Tibial artery (tissue), 4 donors: ENCODE measurements at regions not wholly inside any gene's neighbourhood (a gene's known extent, or its start where the extent isn't known, plus 50 kb on each side); places are given as distances from the start of the nearest gene placed in this dataset.

ENCODE experiments used
- DNase-seq, 2 donors: peaks; one replicate each; pipeline ENCODE4 v3.0.0-alpha.2; 2019
- H3K27ac ChIP-seq, 2 donors: fragments of 200-600 bp; sonication (generic) in 1 of 2; 1 replicate in 1 of 2; 2 replicates in 1 of 2; pipeline ENCODE4 v1.5.1; 2018 to 2019; ENCODE audit warnings: mild to moderate bottlenecking in 1 of 2
- H3K27me3 ChIP-seq, 2 donors: fragments of 200-600 bp; sonication (generic) in 1 of 2; one replicate each; pipeline versions ENCODE4 v1.5.1 to v1.6.0; 2016 to 2019
- H3K36me3 ChIP-seq, 3 donors: fragments of 200-600 bp; sonication (generic) in 2 of 3; one replicate each; pipeline ENCODE4 v1.5.1; 2016 to 2019; ENCODE audit warnings: mild to moderate bottlenecking in 2 of 3
- H3K4me1 ChIP-seq, 4 donors: fragments of 200-600 bp; sonication (generic) in 2 of 4; 1 replicate in 3 of 4; 2 replicates in 1 of 4; pipeline ENCODE4 v1.5.1; 2016 to 2019
- H3K4me3 ChIP-seq, 2 donors: fragments of 200-600 bp; sonication (generic) in 1 of 2; 1 replicate in 1 of 2; 2 replicates in 1 of 2; pipeline ENCODE4 v1.5.1; 2018 to 2019; ENCODE audit warnings: mild to moderate bottlenecking in 2 of 2
- H3K9me3 ChIP-seq, 3 donors: fragments of 200-600 bp; sonication (generic) in 1 of 3; one replicate each; pipeline ENCODE4 v1.5.1; 2016 to 2019
- CTCF ChIP-seq, 2 experiments: fragments of 200-600 bp in 1 of 2; fragments of 450-650 bp in 1 of 2; IDR thresholded peaks; one replicate each; pipeline ENCODE4 v1.5.1; 2017 to 2019; ENCODE audit warnings: antibody characterized with exemption in 2 of 2, mild to moderate bottlenecking in 1 of 2, moderate library complexity in 1 of 2
- intact Hi-C: fragments of 100-400 bp; cut with DNase I; formaldehyde crosslinking; loops from one replicate; pipeline ENCODE4 v1.15.0; 2023; ENCODE audit warnings: low total_unique reads

- intact Hi-C loops: loop anchor here (5.0 kb wide), 2 partner anchors 126 to 321 kb away; partner anchors contain the start of gene TMEM106A
- DNase-seq: no peak
These were observed 60.9 kb upstream of the ARL4D start for GRCh38 chr17:43337684-43338428.

GRCh38 chr17:43334738-43335402 lies 63.9 kb upstream of the ARL4D start:
- no peak for TF ChIP-seq CTCF (IDR thresholded peaks at IDR 0.05)
- no peaks in the 10 kb centered on the region for H3K27me3 ChIP-seq
- no peaks in the 10 kb centered on the region for H3K9me3 ChIP-seq
- DNase-seq: no peak
- intact Hi-C loops: loop anchor here (5.0 kb wide), 2 partner anchors 123 to 318 kb away; partner anchors contain the start of gene TMEM106A
- peak overlapping the region in 1 of 2 donors; percentile 42 for H3K27ac ChIP-seq
- no peak overlapping the region for H3K4me3 ChIP-seq
- H3K4me1 ChIP-seq: peaks cover 0 to 8% (median 3%) of the 10 kb centered on the region in 4 donors
- H3K36me3 ChIP-seq: no peaks in the 10 kb centered on the region

More at GRCh38 chr17:43337684-43338428, 60.9 kb upstream of the ARL4D start:
- H3K9me3 ChIP-seq: no peaks in the 10 kb centered on the region
- TF ChIP-seq CTCF (IDR thresholded peaks at IDR 0.05): no peak
- no peaks in the 10 kb centered on the region for H3K36me3 ChIP-seq
- H3K27ac ChIP-seq: no peak overlapping the region
- no peaks in the 10 kb centered on the region for H3K27me3 ChIP-seq
- H3K4me1 ChIP-seq: peaks cover 0 to 24% (median 10%) of the 10 kb centered on the region in 4 donors
- no peak overlapping the region for H3K4me3 ChIP-seq

- H3K4me3 ChIP-seq: no peak overlapping the region
- H3K4me1 ChIP-seq: peaks cover 0 to 5% (median 2%) of the 10 kb centered on the region in 4 donors
- H3K27me3 ChIP-seq: no peaks in the 10 kb centered on the region
- DNase-seq: no peak
- no peaks in the 10 kb centered on the region for H3K36me3 ChIP-seq
- H3K27ac ChIP-seq: peak overlapping the region in 1 of 2 donors; percentile 42
- no peaks in the 10 kb centered on the region for H3K9me3 ChIP-seq
- TF ChIP-seq CTCF (IDR thresholded peaks at IDR 0.05): no peak
- intact Hi-C loops: no loop called here
These were observed 65.3 kb upstream of the ARL4D start for GRCh38 chr17:43333433-43333943.

- H3K9me3 ChIP-seq: no peaks in the 10 kb centered on the region
- peaks cover 0 to 5% (median 2%) of the 10 kb centered on the region in 4 donors for H3K4me1 ChIP-seq
- no peak for TF ChIP-seq CTCF (IDR thresholded peaks at IDR 0.05)
- intact Hi-C loops: no loop called here
- no peaks in the 10 kb centered on the region for H3K27me3 ChIP-seq
- no peak for DNase-seq
- no peak overlapping the region for H3K4me3 ChIP-seq
- no peak overlapping the region for H3K27ac ChIP-seq
- no peaks in the 10 kb centered on the region for H3K36me3 ChIP-seq
These were observed 66.6 kb upstream of the ARL4D start for GRCh38 chr17:43332230-43332629.

- DNase-seq: no peak
- Histone ChIP-seq H3K4me1 (peaks cover 0 to 5% (median 2%) of the 10 kb centered on the region in 4 donors), H3K27ac (no peak overlapping the region), H3K4me3 (no peak overlapping the region), H3K36me3 (no peaks in the 10 kb centered on the region), H3K9me3 (no peaks in the 10 kb centered on the region), H3K27me3 (no peaks in the 10 kb centered on the region)
- no peak for TF ChIP-seq CTCF (IDR thresholded peaks at IDR 0.05)
- intact Hi-C loops: no loop called here
These were observed 67.7 kb upstream of the ARL4D start for GRCh38 chr17:43330876-43331639.
